ENCODE measurements at regions not wholly inside any gene's neighbourhood (a gene's known extent, or its start where the extent isn't known, plus 50 kb on each side); places are given as distances from the start of the nearest gene placed in this dataset.

- Histone ChIP-seq H3K4me3 (no peak overlapping the region), H3K27me3 (no peaks in the 10 kb centered on the region), H3K9me3 (no peaks in the 10 kb centered on the region), H3K27ac (no peak overlapping the region), H3K4me1 (no peaks in the 10 kb centered on the region), H3K36me3 (no peaks in the 10 kb centered on the region)
- ATAC-seq = no peak
- 90 to 94% methylated on average over 3 of the region's 4 CpGs for WGBS, 2 donors (ENCODE audit: low coverage in 1 of 2)
- no peak for TF ChIP-seq POLR2A (IDR thresholded peaks at IDR 0.05)
- no peak for TF ChIP-seq EP300 (IDR thresholded peaks at IDR 0.05)
- no peak for TF ChIP-seq CTCF (IDR thresholded peaks at IDR 0.05)
- TF ChIP-seq POLR2AphosphoS5 (IDR thresholded peaks at IDR 0.05) = no peak
Measured at GRCh38 chr7:41237956-41238355, 464.9 kb downstream of the INHBA start.

GRCh38 chr7:41232086-41232485 is 470.8 kb downstream of the INHBA start:
- H3K27ac ChIP-seq = no peak overlapping the region
- 91 to 97% methylated on average over 1 to 2 of the region's 2 CpGs for WGBS, 2 donors (ENCODE audit: low coverage in 1 of 2)
- H3K4me3 ChIP-seq = no peak overlapping the region
- H3K4me1 ChIP-seq = no peaks in the 10 kb centered on the region
- no peaks in the 10 kb centered on the region for H3K27me3 ChIP-seq
- peaks cover 0 to 20% (median 0%) of the 10 kb centered on the region in 3 donors for H3K9me3 ChIP-seq
- no peaks in the 10 kb centered on the region for H3K36me3 ChIP-seq
- TF ChIP-seq EP300 (IDR thresholded peaks at IDR 0.05) = no peak
- no peak for TF ChIP-seq CTCF (IDR thresholded peaks at IDR 0.05)
- TF ChIP-seq POLR2AphosphoS5 (IDR thresholded peaks at IDR 0.05) = no peak
- ATAC-seq = no peak

- no peak overlapping the region for H3K4me3 ChIP-seq
- H3K4me1 ChIP-seq = no peaks in the 10 kb centered on the region
- 75 to 96% methylated on average over 6 of the region's 6 CpGs for WGBS, 2 donors (ENCODE audit: low coverage in 1 of 2)
- ATAC-seq = no peak
- no peaks in the 10 kb centered on the region for H3K9me3 ChIP-seq
- H3K36me3 ChIP-seq = no peaks in the 10 kb centered on the region
- TF ChIP-seq EP300 (IDR thresholded peaks at IDR 0.05) (no peak), CTCF (IDR thresholded peaks at IDR 0.05) (no peak), POLR2AphosphoS5 (IDR thresholded peaks at IDR 0.05) (no peak), POLR2A (IDR thresholded peaks at IDR 0.05) (no peak)
- H3K27me3 ChIP-seq = no peaks in the 10 kb centered on the region
- no peak overlapping the region for H3K27ac ChIP-seq
Measured at GRCh38 chr7:41224063-41224763, 478.7 kb downstream of the INHBA start.

GRCh38 chr7:41222746-41223145 is 480.1 kb downstream of the INHBA start:
- no peaks in the 10 kb centered on the region for H3K36me3 ChIP-seq
- no peak overlapping the region for H3K4me3 ChIP-seq
- TF ChIP-seq POLR2A (IDR thresholded peaks at IDR 0.05) (no peak), EP300 (IDR thresholded peaks at IDR 0.05) (no peak), CTCF (IDR thresholded peaks at IDR 0.05) (no peak), POLR2AphosphoS5 (IDR thresholded peaks at IDR 0.05) (no peak)
- H3K27ac ChIP-seq = no peak overlapping the region
- H3K9me3 ChIP-seq = no peaks in the 10 kb centered on the region
- 83 to 86% methylated on average over 2 to 3 of the region's 3 CpGs for WGBS, 2 donors (ENCODE audit: low coverage in 1 of 2)
- no peaks in the 10 kb centered on the region for H3K4me1 ChIP-seq
- H3K27me3 ChIP-seq = no peaks in the 10 kb centered on the region
- ATAC-seq = no peak

GRCh38 chr7:41220266-41220665 is 482.6 kb downstream of the INHBA start:
- no peaks in the 10 kb centered on the region for H3K4me1 ChIP-seq
- WGBS, 2 donors (ENCODE audit: low coverage in 1 of 2) = 50% methylated on average over 1 of the region's 1 CpG; no CpG with 5 or more reads in 1 of the 2 donors
- H3K4me3 ChIP-seq = no peak overlapping the region
- TF ChIP-seq POLR2A (IDR thresholded peaks at IDR 0.05) (no peak), CTCF (IDR thresholded peaks at IDR 0.05) (no peak), EP300 (IDR thresholded peaks at IDR 0.05) (no peak), POLR2AphosphoS5 (IDR thresholded peaks at IDR 0.05) (no peak)
- no peak for ATAC-seq
- H3K27me3 ChIP-seq = no peaks in the 10 kb centered on the region
- no peaks in the 10 kb centered on the region for H3K9me3 ChIP-seq
- H3K36me3 ChIP-seq = no peaks in the 10 kb centered on the region
- H3K27ac ChIP-seq = no peak overlapping the region
